ENCODE measurements at regions not wholly inside any gene's neighbourhood (a gene's known extent, or its start where the extent isn't known, plus 50 kb on each side); places are given as distances from the start of the nearest gene placed in this dataset.
A peak's percentile ranks its signal among the peaks of the same experiment; 100 is the strongest.

GRCh38 chr18:50444539-50444938, 69.7 kb downstream of the SKA1 start:
- no peak for DNase-seq

DNA sequence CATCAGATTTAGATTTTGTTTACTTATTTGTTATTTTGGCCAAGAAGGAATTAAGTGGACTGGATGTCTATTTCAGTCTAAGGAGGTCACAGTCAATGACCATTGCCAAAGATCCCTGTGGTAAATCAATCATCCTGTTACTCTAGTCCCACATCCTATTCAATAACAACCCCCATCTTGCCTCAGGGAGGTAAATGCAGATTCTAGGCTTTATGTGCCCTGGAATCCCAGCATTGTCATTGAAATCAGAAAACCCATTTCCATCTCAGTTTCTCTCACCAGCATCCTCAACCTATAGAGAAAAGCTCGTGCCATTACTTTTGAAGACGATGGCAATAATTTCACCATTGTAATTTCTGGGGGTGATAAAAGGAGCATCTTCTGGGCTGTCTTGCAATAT, 71.8 kb downstream of the SKA1 start:
- no peak for DNase-seq

- DNase-seq = no peak
Measured at GRCh38 chr18:50447102-50447741, 72.4 kb downstream of the SKA1 start.

GRCh38 chr18:50447952-50448351, 73.1 kb downstream of the SKA1 start:
- no peak for DNase-seq

GRCh38 chr18:50451100-50451842, 76.4 kb downstream of the SKA1 start:
- no peak for DNase-seq

GRCh38 chr18:50453014-50453680, 78.3 kb downstream of the SKA1 start:
- no peak for DNase-seq

DNA sequence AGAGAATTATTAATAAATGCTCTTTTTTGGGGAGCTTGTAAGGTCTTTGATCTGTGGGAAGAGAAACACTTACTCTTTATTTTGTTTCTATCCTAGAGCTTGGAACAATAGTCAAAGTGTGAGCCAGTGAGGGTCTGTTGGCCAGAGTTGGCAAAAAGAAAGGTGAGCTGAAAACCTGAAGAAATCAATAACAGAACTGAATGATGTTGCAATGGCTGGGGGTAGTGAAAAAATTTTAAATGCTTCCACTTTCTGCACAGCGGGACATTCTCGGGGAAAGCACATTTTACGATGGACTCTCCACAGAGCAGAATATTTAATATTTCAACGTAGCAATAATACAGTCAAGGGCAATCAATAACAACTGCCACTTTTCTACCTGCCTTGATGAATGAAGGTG, 78.9 kb downstream of the SKA1 start:
- no peak for DNase-seq

DNA sequence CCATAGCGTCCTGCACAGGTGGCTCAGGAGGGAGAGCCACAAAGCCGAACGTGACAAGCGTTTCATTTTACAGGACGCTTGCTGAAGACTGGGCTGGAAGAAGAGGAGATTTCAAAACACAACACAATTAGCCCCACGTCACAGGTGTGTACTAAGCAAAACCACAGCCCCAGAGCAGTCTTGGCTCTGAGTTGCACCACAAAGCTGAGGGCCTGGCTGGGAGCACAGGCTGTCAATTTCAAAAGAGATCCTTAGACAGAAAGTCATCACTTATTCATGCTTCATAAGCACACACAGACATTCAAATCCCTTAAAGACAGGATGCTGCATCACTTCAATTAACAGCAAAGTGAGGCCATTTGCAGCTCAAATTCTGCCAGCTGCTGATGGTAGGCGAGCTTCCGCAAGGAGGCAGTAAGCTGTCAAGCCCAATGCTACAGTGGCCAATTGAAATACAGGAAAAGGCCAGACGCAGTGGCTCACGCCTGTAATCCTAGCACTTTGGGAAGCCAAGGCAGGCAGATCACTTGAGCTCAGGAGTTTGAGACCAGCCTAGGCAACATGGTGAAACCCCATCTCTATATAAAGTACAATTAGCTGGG, 79.6 kb downstream of the SKA1 start:
- DNase-seq = no peak

- no peak for DNase-seq
Measured at GRCh38 chr18:50456285-50456684, 81.4 kb downstream of the SKA1 start.

DNA sequence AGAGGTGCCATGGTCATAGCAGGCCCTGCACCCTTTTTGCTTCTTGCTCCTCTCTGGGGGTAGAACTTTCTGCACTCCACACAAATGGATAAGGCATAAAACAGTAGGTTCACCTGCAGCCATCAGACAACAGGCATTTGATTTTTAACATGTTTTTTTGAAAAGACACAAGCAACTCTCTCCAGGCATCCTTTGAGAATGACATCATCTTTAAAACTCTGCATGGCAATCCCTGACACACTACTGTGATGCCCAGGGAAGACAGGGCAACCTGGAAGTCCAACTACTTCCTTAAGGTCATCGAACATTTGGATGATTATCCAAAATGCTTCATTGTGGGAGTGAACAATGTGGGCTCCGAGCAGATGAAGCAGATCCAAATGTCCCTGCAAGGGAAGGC, 82.8 kb downstream of the SKA1 start:
- no peak for DNase-seq

GRCh38 chr18:50458366-50458765, 83.5 kb downstream of the SKA1 start:
- no peak for DNase-seq

DNA sequence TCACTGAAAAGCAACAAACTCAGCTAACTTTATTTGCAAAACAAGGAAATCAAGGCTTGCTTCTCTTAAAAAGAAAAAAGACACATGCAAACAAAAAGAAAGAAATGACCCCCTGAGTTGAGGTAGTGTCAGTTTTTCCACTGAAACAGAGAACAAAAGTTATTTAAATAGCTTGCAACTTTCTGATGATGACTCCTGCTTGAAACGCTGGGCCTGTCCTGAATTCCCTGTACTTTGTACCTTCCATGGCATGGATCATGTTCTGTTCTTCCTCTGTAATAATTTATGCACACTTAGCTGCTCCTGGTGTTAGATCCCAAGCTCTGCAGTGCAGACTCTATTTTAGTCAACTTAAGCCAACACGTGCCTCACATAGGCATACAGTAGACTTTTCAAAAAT, 84.0 kb downstream of the SKA1 start:
- DNase-seq = no peak

- no peak for DNase-seq
Measured at GRCh38 chr18:50460062-50460461, 85.2 kb downstream of the SKA1 start.

- DNase-seq = no peak
Measured at GRCh38 chr18:50460716-50461115, 85.9 kb downstream of the SKA1 start.

GRCh38 chr18:50461251-50461650, 86.4 kb downstream of the SKA1 start:
- DNase-seq = no peak

DNA sequence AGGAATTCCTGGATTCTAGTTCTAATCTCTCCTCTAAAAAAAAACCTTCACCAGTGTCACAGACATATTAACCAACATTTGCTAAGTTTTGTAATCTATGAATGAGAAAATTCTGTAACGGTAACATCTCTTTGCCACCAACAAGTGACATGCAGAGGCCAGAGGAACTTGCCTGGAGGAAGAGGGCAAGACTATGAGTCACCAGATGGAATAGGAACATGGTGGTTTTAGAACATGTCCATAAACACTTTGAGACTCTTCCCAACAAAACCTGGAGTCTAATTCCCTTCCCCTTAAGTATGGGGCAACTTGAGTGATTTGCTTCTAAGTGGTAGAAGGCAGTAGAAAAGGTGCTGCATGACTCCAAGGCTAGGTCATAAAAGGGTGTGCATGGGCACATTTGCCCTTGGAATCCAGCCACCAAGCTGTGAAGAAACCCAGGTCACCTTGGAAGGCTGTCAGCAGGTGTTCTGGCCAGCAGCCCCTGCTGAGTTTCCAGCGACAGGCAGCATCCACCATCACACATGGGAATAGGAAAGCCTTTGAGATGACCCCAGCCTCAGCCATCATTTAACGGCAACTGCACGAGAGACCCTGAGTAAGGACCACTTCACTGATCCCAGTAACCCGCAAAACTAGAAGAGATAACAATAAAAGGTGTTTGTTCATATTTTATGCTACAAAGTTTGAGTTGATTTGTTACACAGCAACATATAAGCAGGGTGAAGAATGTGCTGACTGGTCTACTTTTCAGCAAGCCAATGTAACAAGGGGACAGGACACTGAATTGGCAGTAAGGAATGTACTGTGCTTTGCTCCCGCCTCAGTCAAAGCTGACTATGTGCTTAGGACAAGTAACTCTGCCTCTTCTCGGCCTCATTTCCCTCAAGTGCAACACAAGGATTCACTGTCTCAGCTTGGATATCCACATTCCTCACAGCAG, 90.6 kb downstream of the SKA1 start:
- DNase-seq = no peak

DNA sequence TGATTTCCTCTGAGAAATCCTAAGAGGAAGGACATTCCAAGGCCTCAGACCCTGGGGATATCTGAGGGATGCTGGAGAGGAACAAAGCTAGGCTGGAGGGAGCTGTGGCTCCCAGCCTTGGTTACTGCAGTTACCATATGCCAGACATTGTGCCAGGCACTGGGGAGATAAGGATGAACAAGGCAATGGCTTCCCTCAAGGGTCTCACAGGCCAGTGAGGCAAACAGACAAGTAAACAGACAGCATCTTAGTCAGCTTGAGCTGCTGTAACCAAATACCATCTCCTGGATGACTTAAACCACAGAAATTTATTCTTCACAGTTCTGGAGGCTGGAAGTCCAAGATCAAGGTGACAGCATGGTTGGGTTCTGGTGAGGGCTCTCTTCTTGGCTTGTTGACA, 91.8 kb downstream of the SKA1 start:
- DNase-seq = no peak

- DNase-seq = no peak
Measured at GRCh38 chr18:50468807-50469206, 91.1 kb upstream of the MAPK4 start.

- DNase-seq = no peak
Measured at GRCh38 chr18:50469380-50469781, 90.5 kb upstream of the MAPK4 start.

- DNase-seq = no peak
Measured at GRCh38 chr18:50472941-50473340, 86.9 kb upstream of the MAPK4 start.

DNA sequence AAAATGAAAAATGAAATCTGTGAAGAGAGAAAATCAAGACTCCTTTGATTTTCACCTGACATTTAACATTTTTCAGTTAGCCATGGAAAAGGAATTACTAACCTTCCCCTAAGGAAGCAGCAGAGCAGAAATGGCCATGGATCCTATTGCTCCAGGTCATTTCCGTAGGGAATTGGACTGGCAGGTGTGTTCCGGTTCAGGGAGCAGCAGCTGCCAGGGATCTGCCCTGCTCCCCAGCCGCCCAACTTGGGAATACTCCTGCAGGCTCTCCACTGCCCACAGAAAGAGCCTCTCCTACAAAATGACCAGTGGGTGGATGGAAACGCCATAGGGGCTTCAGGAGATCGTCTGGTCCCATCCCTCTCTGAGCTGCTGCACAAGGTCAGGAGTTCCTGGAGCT, 86.0 kb upstream of the MAPK4 start:
- DNase-seq = peak; percentile 86

- DNase-seq = no peak
Measured at GRCh38 chr18:50475538-50476193, 84.2 kb upstream of the MAPK4 start.
